Loucy (cell line): ENCODE measurements at regions not wholly inside any gene's neighbourhood (a gene's known extent, or its start where the extent isn't known, plus 50 kb on each side); places are given as distances from the start of the nearest gene placed in this dataset.

ENCODE experiments used
- EZH2phosphoT487 ChIP-seq: fragments of 200-600 bp; IDR thresholded peaks from 2 replicates; pipeline ENCODE4 v1.6.1; 2018; ENCODE audit warnings: antibody characterized with exemption, mild to moderate bottlenecking, moderate library complexity, borderline replicate concordance
- TF ChIP-seq, protein P1 (sequence below): fragments of 200-600 bp; sonication (generic); conservative IDR thresholded peaks from 2 replicates; pipeline ENCODE4 v1.5.1; 2014; ENCODE audit warnings: mild to moderate bottlenecking, antibody characterized with exemption, low read length

DNA sequence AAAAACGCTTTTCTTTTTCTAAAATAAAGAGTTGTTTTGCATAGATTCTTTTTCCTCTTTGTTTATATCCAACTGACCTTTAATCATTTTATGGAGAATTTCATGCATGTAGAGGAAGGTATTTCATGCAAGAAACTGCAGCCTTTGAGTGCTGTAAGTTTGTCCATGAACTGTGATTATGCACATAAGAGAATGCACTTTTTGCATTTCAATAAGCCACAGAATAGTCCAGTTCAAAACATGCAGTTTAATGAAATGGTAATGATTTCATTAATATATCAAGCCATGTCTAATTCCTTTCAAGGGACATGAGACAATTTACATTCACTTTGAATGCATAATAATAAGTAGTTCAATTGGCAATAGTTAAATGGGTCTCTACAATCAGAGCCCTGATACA, 386.3 kb downstream of the LRATD1 start:
- no peak for TF ChIP-seq EZH2phosphoT487
- TF ChIP-seq, protein P1, sequence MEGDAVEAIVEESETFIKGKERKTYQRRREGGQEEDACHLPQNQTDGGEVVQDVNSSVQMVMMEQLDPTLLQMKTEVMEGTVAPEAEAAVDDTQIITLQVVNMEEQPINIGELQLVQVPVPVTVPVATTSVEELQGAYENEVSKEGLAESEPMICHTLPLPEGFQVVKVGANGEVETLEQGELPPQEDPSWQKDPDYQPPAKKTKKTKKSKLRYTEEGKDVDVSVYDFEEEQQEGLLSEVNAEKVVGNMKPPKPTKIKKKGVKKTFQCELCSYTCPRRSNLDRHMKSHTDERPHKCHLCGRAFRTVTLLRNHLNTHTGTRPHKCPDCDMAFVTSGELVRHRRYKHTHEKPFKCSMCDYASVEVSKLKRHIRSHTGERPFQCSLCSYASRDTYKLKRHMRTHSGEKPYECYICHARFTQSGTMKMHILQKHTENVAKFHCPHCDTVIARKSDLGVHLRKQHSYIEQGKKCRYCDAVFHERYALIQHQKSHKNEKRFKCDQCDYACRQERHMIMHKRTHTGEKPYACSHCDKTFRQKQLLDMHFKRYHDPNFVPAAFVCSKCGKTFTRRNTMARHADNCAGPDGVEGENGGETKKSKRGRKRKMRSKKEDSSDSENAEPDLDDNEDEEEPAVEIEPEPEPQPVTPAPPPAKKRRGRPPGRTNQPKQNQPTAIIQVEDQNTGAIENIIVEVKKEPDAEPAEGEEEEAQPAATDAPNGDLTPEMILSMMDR: no peak
